ENCODE measurements at regions not wholly inside any gene's neighbourhood (a gene's known extent, or its start where the extent isn't known, plus 50 kb on each side); places are given as distances from the start of the nearest gene placed in this dataset.

GRCh38 chr2:2466534-2466933 is 135.5 kb upstream of the MYT1L start:
- no peaks in the 10 kb centered on the region for H3K36me3 Mint-ChIP-seq (ENCODE audit: low read depth)

GRCh38 chr2:2464643-2465042 is 133.6 kb upstream of the MYT1L start:
- TF ChIP-seq CTCF (IDR thresholded peaks at IDR 0.05) = no peak
- Mint-ChIP-seq H3K36me3 (ENCODE audit: low read depth) (no peaks in the 10 kb centered on the region), H3K27me3 (ENCODE audit: low read depth) (peaks cover 4% of the 10 kb centered on the region), H3K4me3 (ENCODE audit: unreplicated experiment) (no peak overlapping the region), H3K9me3 (ENCODE audit: low read depth) (no peaks in the 10 kb centered on the region), H3K27ac (ENCODE audit: unreplicated experiment) (no peak overlapping the region), H3K4me1 (ENCODE audit: low read depth) (no peaks in the 10 kb centered on the region)
- DNase-seq (ENCODE audit: low spot score) = no peak

More at GRCh38 chr2:2466534-2466933, 135.5 kb upstream of the MYT1L start:
- no peak overlapping the region for H3K27ac Mint-ChIP-seq (ENCODE audit: unreplicated experiment)
- no peak overlapping the region for H3K4me3 Mint-ChIP-seq (ENCODE audit: unreplicated experiment)
- no peaks in the 10 kb centered on the region for H3K4me1 Mint-ChIP-seq (ENCODE audit: low read depth)
- peaks cover 4% of the 10 kb centered on the region for H3K27me3 Mint-ChIP-seq (ENCODE audit: low read depth)
- no peaks in the 10 kb centered on the region for H3K9me3 Mint-ChIP-seq (ENCODE audit: low read depth)
- no peak for TF ChIP-seq CTCF (IDR thresholded peaks at IDR 0.05)
- no peak for DNase-seq (ENCODE audit: low spot score)

GRCh38 chr2:2464094-2464493 is 133.0 kb upstream of the MYT1L start:
- Mint-ChIP-seq H3K9me3 (ENCODE audit: low read depth) (no peaks in the 10 kb centered on the region), H3K4me1 (ENCODE audit: low read depth) (no peaks in the 10 kb centered on the region), H3K27ac (ENCODE audit: unreplicated experiment) (no peak overlapping the region), H3K36me3 (ENCODE audit: low read depth) (no peaks in the 10 kb centered on the region), H3K4me3 (ENCODE audit: unreplicated experiment) (no peak overlapping the region), H3K27me3 (ENCODE audit: low read depth) (peaks cover 4% of the 10 kb centered on the region)
- DNase-seq (ENCODE audit: low spot score) = no peak
- TF ChIP-seq CTCF (IDR thresholded peaks at IDR 0.05) = no peak

- Mint-ChIP-seq H3K4me1 (ENCODE audit: low read depth) (no peaks in the 10 kb centered on the region), H3K9me3 (ENCODE audit: low read depth) (peaks cover 5% of the 10 kb centered on the region), H3K36me3 (ENCODE audit: low read depth) (no peaks in the 10 kb centered on the region), H3K27ac (ENCODE audit: unreplicated experiment) (no peak overlapping the region), H3K4me3 (ENCODE audit: unreplicated experiment) (no peak overlapping the region), H3K27me3 (ENCODE audit: low read depth) (no peaks in the 10 kb centered on the region)
- DNase-seq (ENCODE audit: low spot score) = no peak
- no peak for TF ChIP-seq CTCF (IDR thresholded peaks at IDR 0.05)
Measured at GRCh38 chr2:2456721-2457120, 125.6 kb upstream of the MYT1L start.

- H3K36me3 Mint-ChIP-seq (ENCODE audit: low read depth) = no peaks in the 10 kb centered on the region
- no peak for DNase-seq (ENCODE audit: low spot score)
- H3K4me1 Mint-ChIP-seq (ENCODE audit: low read depth) = no peaks in the 10 kb centered on the region
- no peak overlapping the region for H3K4me3 Mint-ChIP-seq (ENCODE audit: unreplicated experiment)
- TF ChIP-seq CTCF (IDR thresholded peaks at IDR 0.05) = no peak
- peaks cover 5% of the 10 kb centered on the region for H3K9me3 Mint-ChIP-seq (ENCODE audit: low read depth)
- no peak overlapping the region for H3K27ac Mint-ChIP-seq (ENCODE audit: unreplicated experiment)
- H3K27me3 Mint-ChIP-seq (ENCODE audit: low read depth) = peaks cover 3% of the 10 kb centered on the region
Measured at GRCh38 chr2:2455151-2455550, 124.1 kb upstream of the MYT1L start.

Measured in chondrocyte (in vitro differentiated cells).